Neural progenitor cell (in vitro differentiated cells): ENCODE measurements at regions not wholly inside any gene's neighbourhood (a gene's known extent, or its start where the extent isn't known, plus 50 kb on each side); places are given as distances from the start of the nearest gene placed in this dataset.

ENCODE experiments used
- DNase-seq: peaks from one replicate; pipeline ENCODE4 v3.0.0-alpha.2; 2016; ENCODE audit warnings: low spot score
- H2AFZ ChIP-seq: fragments of 200-600 bp; sonication (generic); replicated peaks from 2 replicates; pipeline ENCODE4 v1.6.1; 2016; ENCODE audit warnings: antibody characterized with exemption
- H3F3A ChIP-seq: fragments of 200-600 bp; sonication (generic); 2 replicates; pipeline ENCODE4 v1.6.1; 2016; ENCODE audit warnings: antibody characterized with exemption, low read depth
- H3K27ac ChIP-seq: fragments of 200-600 bp; sonication (generic); 2 replicates; pipeline ENCODE4 v1.5.1; 2016; ENCODE audit warnings: mild to moderate bottlenecking
- H3K27me3 ChIP-seq: fragments of 200-600 bp; sonication (generic); 2 replicates; pipeline ENCODE4 v1.6.1; 2016; ENCODE audit warnings: mild to moderate bottlenecking, moderate library complexity
- H3K36me3 ChIP-seq: fragments of 200-600 bp; sonication (generic); 2 replicates; pipeline ENCODE4 v1.5.1; 2016
- H3K4me1 ChIP-seq: fragments of 200-600 bp; sonication (generic); 2 replicates; pipeline ENCODE4 v1.6.1; 2016; ENCODE audit warnings: mixed run types
- H3K4me2 ChIP-seq: fragments of 200-600 bp; sonication (generic); 2 replicates; pipeline ENCODE4 v1.6.1; 2016
- H3K4me3 ChIP-seq: fragments of 200-600 bp; sonication (generic); 2 replicates; pipeline ENCODE4 v1.5.1; 2016
- H3K79me2 ChIP-seq: fragments of 200-600 bp; sonication (generic); 2 replicates; pipeline ENCODE4 v1.6.1; 2016; ENCODE audit warnings: low read depth
- H3K9ac ChIP-seq: fragments of 200-600 bp; sonication (generic); 2 replicates; pipeline ENCODE4 v1.6.1; 2016
- H3K9me3 ChIP-seq: fragments of 200-600 bp; sonication (generic); 2 replicates; pipeline ENCODE4 v1.5.1; 2016; ENCODE audit warnings: low read depth
- H4K20me1 ChIP-seq: fragments of 200-600 bp; sonication (generic); 2 replicates; pipeline ENCODE4 v1.6.1; 2016; ENCODE audit warnings: low read depth
- H3K27ac Mint-ChIP-seq: 3 replicates; pipeline ENCODE4 v1.8.0; 2021; ENCODE audit warnings: mixed read lengths
- H3K27me3 Mint-ChIP-seq: 2 replicates; pipeline ENCODE4 v1.8.0; 2022; ENCODE audit warnings: low read depth, mild to moderate bottlenecking, inconsistent platforms, moderate library complexity, mixed read lengths; ENCODE audit not compliant: insufficient read depth
- H3K36me3 Mint-ChIP-seq: 3 replicates; pipeline ENCODE4 v1.8.0; 2021; ENCODE audit warnings: mixed read lengths
- H3K4me1 Mint-ChIP-seq: 3 replicates; pipeline ENCODE4 v1.8.0; 2021; ENCODE audit warnings: mixed read lengths
- H3K4me3 Mint-ChIP-seq: 3 replicates; pipeline ENCODE4 v1.8.0; 2021; ENCODE audit warnings: mild to moderate bottlenecking, moderate library complexity, mixed read lengths
- H3K9me3 Mint-ChIP-seq: 3 replicates; pipeline ENCODE4 v1.8.0; 2020; ENCODE audit warnings: mixed read lengths
- EZH2 ChIP-seq: fragments of 200-600 bp; sonication (generic); IDR thresholded peaks from 2 replicates; pipeline ENCODE4 v1.6.1; 2017; ENCODE audit warnings: antibody characterized with exemption, mild to moderate bottlenecking, moderate library complexity
- EZH2phosphoT487 ChIP-seq: fragments of 200-600 bp; sonication (generic); IDR thresholded peaks from 2 replicates; pipeline ENCODE4 v1.6.1; 2017; ENCODE audit warnings: antibody characterized with exemption
- TF ChIP-seq, protein P1 (sequence below): fragments of 200-600 bp; sonication (generic); IDR thresholded peaks from 2 replicates; pipeline ENCODE4 v1.5.1; 2017; ENCODE audit warnings: antibody characterized with exemption, mild to moderate bottlenecking

DNA sequence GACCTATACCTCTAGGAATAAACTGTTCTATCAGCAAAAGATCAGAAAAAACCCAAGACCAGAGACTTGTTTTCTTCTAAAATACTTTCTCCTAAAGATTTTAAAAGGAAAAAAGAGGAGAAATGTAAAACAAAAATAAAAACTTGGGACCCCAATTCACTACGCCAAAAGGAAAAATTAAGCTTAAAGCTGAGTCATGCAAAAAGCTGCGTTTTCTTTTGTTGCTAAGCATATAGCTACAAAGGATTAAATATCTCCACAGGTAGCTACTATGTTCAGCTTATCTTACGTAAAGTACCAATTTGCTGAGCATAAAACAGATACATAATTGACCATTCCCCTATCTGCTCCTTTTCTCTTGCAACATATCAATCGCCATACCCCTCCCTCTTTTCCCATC lies 950.0 kb upstream of the NXPH2 start:
- no peak overlapping the region for H3K27ac ChIP-seq
- TF ChIP-seq EZH2phosphoT487 = no peak
- no peak for TF ChIP-seq EZH2
- TF ChIP-seq, protein P1, sequence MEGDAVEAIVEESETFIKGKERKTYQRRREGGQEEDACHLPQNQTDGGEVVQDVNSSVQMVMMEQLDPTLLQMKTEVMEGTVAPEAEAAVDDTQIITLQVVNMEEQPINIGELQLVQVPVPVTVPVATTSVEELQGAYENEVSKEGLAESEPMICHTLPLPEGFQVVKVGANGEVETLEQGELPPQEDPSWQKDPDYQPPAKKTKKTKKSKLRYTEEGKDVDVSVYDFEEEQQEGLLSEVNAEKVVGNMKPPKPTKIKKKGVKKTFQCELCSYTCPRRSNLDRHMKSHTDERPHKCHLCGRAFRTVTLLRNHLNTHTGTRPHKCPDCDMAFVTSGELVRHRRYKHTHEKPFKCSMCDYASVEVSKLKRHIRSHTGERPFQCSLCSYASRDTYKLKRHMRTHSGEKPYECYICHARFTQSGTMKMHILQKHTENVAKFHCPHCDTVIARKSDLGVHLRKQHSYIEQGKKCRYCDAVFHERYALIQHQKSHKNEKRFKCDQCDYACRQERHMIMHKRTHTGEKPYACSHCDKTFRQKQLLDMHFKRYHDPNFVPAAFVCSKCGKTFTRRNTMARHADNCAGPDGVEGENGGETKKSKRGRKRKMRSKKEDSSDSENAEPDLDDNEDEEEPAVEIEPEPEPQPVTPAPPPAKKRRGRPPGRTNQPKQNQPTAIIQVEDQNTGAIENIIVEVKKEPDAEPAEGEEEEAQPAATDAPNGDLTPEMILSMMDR = no peak
- H3K4me2 ChIP-seq = no peak overlapping the region
- H3K79me2 ChIP-seq = no peaks in the 10 kb centered on the region
- H3K9me3 ChIP-seq = no peaks in the 10 kb centered on the region
- Mint-ChIP-seq H3K4me1 (peaks cover 5% of the 10 kb centered on the region), H3K4me3 (no peak overlapping the region), H3K27me3 (no peaks in the 10 kb centered on the region), H3K27ac (no peak overlapping the region), H3K36me3 (no peaks in the 10 kb centered on the region), H3K9me3 (no peaks in the 10 kb centered on the region)
- no peaks in the 10 kb centered on the region for H3F3A ChIP-seq
- H2AFZ ChIP-seq = peak overlapping the region; percentile 14
- DNase-seq = no peak
- H3K9ac ChIP-seq = no peak overlapping the region
- H4K20me1 ChIP-seq = no peaks in the 10 kb centered on the region
- no peaks in the 10 kb centered on the region for H3K27me3 ChIP-seq
- no peaks in the 10 kb centered on the region for H3K36me3 ChIP-seq
- H3K4me1 ChIP-seq = peaks cover 5% of the 10 kb centered on the region
- no peak overlapping the region for H3K4me3 ChIP-seq

DNA sequence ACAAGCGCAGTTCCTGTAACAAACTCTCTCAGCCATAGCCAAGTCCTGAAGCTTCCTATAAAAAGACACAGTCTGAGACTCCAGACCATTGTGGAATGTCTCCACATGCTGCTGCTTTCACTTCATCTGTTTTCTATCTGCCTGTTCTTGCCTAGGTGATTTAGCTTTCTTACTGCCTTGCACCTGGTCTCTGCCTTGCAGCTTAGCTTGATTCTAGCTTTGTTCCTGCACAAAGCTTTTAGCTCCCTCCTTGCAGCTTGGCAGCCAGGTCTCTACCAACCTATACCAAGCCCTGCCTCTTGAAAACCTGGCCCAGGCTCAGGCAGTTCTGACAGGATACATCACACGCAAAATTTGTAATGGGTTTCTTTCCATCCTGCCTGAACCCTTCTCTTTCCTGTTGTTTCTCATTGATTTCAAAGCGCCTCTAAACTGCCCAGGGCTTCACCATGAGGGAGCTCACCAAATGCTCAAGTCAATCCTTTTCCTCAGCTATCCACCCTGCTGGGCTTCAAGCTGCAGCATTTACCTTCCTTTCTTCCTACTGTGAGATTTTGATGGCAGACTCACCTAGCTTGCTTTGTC lies 941.3 kb upstream of the NXPH2 start:
- H3K36me3 ChIP-seq = no peaks in the 10 kb centered on the region
- H3K9ac ChIP-seq = no peak overlapping the region
- no peaks in the 10 kb centered on the region for H4K20me1 ChIP-seq
- Mint-ChIP-seq H3K36me3 (no peaks in the 10 kb centered on the region), H3K4me1 (no peaks in the 10 kb centered on the region), H3K4me3 (no peak overlapping the region), H3K27me3 (no peaks in the 10 kb centered on the region), H3K9me3 (no peaks in the 10 kb centered on the region), H3K27ac (no peak overlapping the region)
- H3F3A ChIP-seq = peaks cover 15% of the 10 kb centered on the region
- no peak overlapping the region for H2AFZ ChIP-seq
- peaks cover 7% of the 10 kb centered on the region for H3K4me1 ChIP-seq
- no peaks in the 10 kb centered on the region for H3K9me3 ChIP-seq
- H3K4me3 ChIP-seq = no peak overlapping the region
- DNase-seq = peak; percentile 38
- TF ChIP-seq, protein P1 = no peak
- no peak for TF ChIP-seq EZH2
- no peak for TF ChIP-seq EZH2phosphoT487
- no peak overlapping the region for H3K27ac ChIP-seq
- peak overlapping the region; percentile 0 for H3K4me2 ChIP-seq
- no peaks in the 10 kb centered on the region for H3K27me3 ChIP-seq
- H3K79me2 ChIP-seq = no peaks in the 10 kb centered on the region

DNA sequence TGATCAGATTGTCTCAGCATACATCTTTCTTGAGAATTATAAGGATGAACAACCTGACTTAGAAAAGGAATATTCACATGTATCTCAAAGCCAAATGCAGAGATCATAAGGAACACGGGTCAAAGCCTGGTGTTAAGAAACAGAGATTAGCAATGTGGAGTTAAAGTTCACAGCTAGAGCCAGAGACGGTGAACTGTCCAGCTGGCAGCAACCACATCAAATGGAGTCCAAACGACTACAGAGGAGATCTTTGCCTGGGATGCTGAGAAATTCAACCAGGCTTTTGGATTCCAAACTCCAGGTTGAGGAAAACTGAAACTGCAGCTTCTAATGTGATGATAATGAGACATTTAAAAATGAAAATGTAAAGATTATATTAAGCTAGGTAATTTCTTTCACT lies 939.9 kb upstream of the NXPH2 start:
- H3K27ac Mint-ChIP-seq = no peak overlapping the region
- H3K4me3 Mint-ChIP-seq = no peak overlapping the region
- no peaks in the 10 kb centered on the region for H3K4me1 Mint-ChIP-seq
- no peaks in the 10 kb centered on the region for H3K36me3 Mint-ChIP-seq
- Histone ChIP-seq H3K27me3 (no peaks in the 10 kb centered on the region), H3K36me3 (no peaks in the 10 kb centered on the region), H3K4me3 (no peak overlapping the region), H3K9me3 (no peaks in the 10 kb centered on the region), H3F3A (peaks cover 15% of the 10 kb centered on the region), H3K27ac (no peak overlapping the region), H2AFZ (no peak overlapping the region), H3K4me2 (no peak overlapping the region), H3K79me2 (no peaks in the 10 kb centered on the region), H4K20me1 (no peaks in the 10 kb centered on the region), H3K4me1 (peaks cover 7% of the 10 kb centered on the region), H3K9ac (no peak overlapping the region)
- no peaks in the 10 kb centered on the region for H3K9me3 Mint-ChIP-seq
- TF ChIP-seq, protein P1 = no peak
- TF ChIP-seq EZH2 (no peak), EZH2phosphoT487 (no peak)
- H3K27me3 Mint-ChIP-seq = no peaks in the 10 kb centered on the region
- no peak for DNase-seq
